ENCODE measurements at regions not wholly inside any gene's neighbourhood (a gene's known extent, or its start where the extent isn't known, plus 50 kb on each side); places are given as distances from the start of the nearest gene placed in this dataset.
A peak's percentile ranks its signal among the peaks of the same experiment; 100 is the strongest.

GRCh38 chrX:20620306-20620705 is 353.6 kb upstream of the RPS6KA3 start:
- DNase-seq (ENCODE audit: low read depth), result peak; percentile 57

- DNase-seq (ENCODE audit: low read depth), result no peak
These were observed 343.3 kb upstream of the RPS6KA3 start for GRCh38 chrX:20609916-20610415.

GRCh38 chrX:20606831-20607230 is 340.1 kb upstream of the RPS6KA3 start:
- DNase-seq (ENCODE audit: low read depth), result no peak

GRCh38 chrX:20596856-20597255 is 330.1 kb upstream of the RPS6KA3 start:
- DNase-seq (ENCODE audit: low read depth), result no peak

- peak; percentile 7 for DNase-seq (ENCODE audit: low read depth)
These were observed 329.3 kb upstream of the RPS6KA3 start for GRCh38 chrX:20595928-20596575.

GRCh38 chrX:20594985-20595384 is 328.3 kb upstream of the RPS6KA3 start:
- peak; percentile 13 for DNase-seq (ENCODE audit: low read depth)

- DNase-seq (ENCODE audit: low read depth), result no peak
These were observed 327.1 kb upstream of the RPS6KA3 start for GRCh38 chrX:20593836-20594235.

- no peak for DNase-seq (ENCODE audit: low read depth)
These were observed 326.7 kb upstream of the RPS6KA3 start for GRCh38 chrX:20593402-20593801.

- no peak for DNase-seq (ENCODE audit: low read depth)
These were observed 324.5 kb upstream of the RPS6KA3 start for GRCh38 chrX:20591246-20591645.

DNA sequence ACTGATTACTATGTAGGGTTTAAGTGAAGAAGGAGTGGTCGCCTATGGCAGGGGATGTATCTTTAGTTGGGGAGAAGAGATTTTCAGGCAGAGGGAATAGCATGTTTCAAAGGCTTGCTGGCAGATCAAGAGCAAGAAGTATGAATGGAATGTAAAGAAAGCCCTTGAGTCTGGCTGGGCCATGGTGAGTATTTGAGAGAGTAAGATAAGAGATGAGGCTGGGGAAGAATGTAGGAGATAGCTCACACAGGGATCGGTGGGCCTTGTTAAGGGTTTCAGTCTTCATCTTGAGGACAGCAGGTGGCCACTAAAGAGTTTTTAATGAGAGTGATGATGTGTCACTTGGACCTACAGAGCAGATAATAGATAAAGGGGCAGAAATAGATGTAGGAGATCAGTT is 319.1 kb upstream of the RPS6KA3 start:
- DNase-seq (ENCODE audit: low read depth), result no peak

DNA sequence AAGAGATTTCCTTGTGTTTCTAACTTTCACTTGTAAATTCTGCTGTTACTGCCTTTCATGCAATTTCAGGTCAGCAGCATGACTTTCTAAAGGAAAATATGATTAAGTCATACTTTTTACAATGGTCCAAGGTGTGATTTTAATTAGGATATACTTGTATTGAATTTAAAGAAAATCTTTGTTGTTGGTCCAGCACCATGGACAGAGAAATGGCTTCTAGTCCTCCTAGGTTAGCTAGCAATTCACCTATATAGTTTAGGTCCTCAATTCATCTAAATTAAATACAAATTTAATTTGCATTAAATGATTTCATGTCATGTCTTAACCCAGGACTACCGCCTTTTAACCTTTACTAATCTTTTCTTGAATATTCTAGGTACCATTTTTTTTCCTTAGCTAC is 304.9 kb upstream of the RPS6KA3 start:
- no peak for DNase-seq (ENCODE audit: low read depth)

GRCh38 chrX:20567108-20567507 is 300.4 kb upstream of the RPS6KA3 start:
- no peak for DNase-seq (ENCODE audit: low read depth)

- no peak for DNase-seq (ENCODE audit: low read depth)
These were observed 280.9 kb upstream of the RPS6KA3 start for GRCh38 chrX:20547611-20548051.

DNA sequence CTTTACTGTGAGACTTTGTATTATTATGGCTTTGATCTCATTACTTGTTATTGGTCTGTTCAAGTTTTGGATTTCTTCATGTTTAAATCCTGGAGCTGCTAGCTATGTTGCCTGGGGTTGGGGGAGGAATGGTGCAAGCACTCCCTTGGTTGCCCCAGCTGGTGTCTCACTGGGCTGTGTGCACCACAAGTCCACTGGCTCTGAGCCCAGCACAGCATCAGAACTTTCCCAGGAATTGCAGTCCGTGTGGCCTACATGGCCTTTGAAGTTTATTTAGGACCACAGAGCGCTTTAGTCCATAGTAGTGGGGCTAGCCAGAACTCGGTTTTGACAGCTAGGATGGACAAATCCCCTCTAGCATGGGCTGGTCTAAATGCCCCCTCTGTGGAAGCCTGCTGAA is 278.8 kb upstream of the RPS6KA3 start:
- no peak for DNase-seq (ENCODE audit: low read depth)

GRCh38 chrX:20542072-20542471 is 275.4 kb upstream of the RPS6KA3 start:
- no peak for DNase-seq (ENCODE audit: low read depth)

DNA sequence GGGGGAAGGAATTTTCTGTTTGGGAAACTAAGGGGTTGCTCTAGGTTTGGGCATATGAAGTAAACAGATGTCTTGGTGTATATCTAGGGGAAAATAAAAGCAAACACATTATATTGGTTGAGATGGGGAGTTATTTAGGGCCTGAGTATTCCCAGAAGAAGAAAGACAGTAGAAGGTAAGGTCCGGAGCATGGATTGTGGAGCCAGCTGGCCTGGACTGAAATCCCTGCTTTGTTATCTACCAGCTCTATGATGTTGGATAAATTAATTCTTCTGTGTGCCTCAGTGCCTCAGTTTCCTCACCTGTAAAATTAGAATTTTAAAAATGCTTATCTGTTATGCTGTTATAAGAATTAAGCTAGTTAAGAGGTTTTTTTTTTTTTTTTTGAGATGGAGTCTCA is 272.3 kb upstream of the RPS6KA3 start:
- no peak for DNase-seq (ENCODE audit: low read depth)

- no peak for DNase-seq (ENCODE audit: low read depth)
These were observed 265.0 kb upstream of the RPS6KA3 start for GRCh38 chrX:20531667-20532066.

DNA sequence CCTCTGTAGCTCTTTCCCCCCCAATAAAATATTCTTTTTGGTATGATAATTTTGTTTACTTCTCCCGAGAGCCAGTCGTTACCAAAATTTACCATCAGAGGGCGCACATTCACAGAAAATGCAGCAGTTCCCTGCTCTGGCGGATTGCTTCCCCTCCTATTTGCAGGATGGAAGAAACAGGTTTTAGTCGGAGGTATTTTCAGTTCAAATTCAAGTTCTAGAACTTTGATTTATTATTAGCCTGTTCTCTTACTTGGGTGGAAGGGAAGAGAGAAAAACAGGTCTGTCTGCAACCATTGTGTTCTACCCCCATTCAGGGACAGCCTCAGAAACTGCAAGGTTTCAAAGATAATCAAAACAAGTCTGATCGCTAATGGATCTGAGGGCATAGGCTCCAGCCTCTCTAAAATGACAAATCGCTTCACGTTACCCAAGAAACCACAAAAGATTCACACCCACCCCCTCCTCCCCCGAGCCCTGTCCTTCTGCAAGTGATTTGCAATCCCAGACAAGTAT is 263.8 kb upstream of the RPS6KA3 start:
- DNase-seq (ENCODE audit: low read depth), result no peak

DNA sequence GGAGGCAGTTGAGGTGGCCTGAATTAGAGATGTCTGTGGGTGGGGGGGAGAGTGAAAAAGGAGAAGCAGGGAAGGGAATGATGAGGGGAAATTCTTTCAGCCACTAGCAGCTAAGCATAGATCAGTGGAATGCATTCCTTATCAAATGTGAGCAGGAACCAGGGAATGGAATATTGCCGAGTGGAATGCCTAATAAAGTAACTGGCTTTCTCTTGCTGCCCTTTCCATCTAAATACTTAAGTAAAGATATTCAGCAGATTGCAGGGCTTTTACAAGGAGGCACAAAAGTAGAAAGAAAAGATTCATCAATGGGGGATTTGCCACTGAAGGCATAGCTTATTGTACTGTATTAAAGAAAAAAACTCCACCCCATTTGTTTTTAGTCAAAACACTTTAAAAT is 263.0 kb upstream of the RPS6KA3 start:
- DNase-seq (ENCODE audit: low read depth), result no peak

DNA sequence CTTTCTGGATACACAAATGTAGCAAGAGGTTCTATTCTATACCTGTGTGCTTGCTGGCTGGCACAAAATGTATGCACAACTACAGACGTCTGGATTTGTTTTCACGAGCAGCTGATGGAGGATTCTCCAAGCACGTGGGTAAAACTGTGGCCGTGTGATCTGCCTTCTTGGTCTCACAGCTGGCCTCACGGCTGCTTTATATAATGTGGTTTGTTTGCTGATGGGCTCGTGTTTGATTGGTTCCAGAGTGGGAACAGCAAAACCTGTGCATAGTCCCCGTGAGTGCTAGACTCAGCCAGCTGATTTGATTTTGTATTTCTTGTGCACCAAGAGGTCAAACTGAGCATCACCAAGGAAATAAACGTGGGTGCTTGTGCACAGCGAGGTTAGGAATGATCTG is 262.6 kb upstream of the RPS6KA3 start:
- DNase-seq (ENCODE audit: low read depth), result no peak

GRCh38 chrX:20527558-20528011 is 260.9 kb upstream of the RPS6KA3 start:
- DNase-seq (ENCODE audit: low read depth), result no peak

GRCh38 chrX:20527041-20527440 is 260.3 kb upstream of the RPS6KA3 start:
- no peak for DNase-seq (ENCODE audit: low read depth)

DNA sequence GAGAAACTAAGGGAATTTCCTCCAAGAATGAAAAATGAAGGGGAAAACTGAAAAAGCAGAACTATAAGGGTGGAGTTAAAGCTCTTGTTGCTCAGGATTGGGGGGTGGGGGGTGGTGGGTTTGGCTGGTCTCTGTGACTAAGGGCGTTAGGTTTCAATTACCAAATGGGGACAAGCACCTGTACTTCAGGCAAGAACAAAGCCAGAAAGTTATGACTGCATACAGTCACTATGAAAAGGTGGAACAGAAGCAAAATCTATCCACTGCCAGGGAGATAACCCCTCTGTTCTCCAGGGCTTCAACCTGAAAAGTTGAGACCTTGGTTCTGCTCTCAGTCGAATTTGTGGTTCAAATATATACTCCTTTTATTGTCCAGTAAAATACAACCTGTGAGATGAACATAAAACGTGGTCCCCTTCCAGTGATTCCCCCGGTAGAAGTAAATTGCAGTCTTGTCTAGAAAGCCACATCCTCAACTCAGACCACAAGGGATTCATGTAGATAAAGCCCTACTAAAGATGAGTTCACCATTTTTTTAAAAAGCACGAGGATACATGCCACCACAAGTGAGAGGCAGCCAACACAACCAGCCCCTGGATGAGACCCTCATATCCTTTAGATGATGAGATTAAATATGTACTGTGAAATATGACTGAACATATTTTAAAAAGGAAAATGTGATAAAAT is 257.1 kb upstream of the RPS6KA3 start:
- DNase-seq (ENCODE audit: low read depth), result no peak
